NCI-H82 treated with DMSO at 0.1 percent for 48 hours (cell line): ENCODE measurements at regions not wholly inside any gene's neighbourhood (a gene's known extent, or its start where the extent isn't known, plus 50 kb on each side); places are given as distances from the start of the nearest gene placed in this dataset.

Source experiments
- DNase-seq: peaks from one replicate; lab custom pipeline; 2025; ENCODE audit not compliant: unreplicated experiment; lab: John Stamatoyannopoulos, UW

DNA sequence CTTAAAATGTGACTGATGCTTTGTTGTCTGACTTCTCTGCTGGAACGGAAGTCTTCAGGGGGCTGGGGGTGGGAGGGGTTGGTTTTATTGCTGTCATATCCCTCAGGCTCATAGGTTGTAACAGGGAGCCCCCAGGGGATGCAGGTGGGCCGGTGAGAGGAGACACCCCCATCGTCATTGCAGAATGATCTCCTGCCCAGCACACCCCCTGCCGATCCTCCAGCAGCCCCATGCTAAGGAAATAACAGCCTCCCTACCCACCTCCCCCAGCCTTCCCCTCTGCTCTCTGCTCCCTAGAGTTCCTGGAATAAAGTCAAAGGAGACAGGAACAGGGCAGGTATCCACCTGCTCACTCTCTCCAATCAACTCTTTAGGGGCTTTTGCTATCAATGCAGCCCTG, 270.1 kb upstream of the TNRC6C start:
- DNase-seq, result no peak

DNA sequence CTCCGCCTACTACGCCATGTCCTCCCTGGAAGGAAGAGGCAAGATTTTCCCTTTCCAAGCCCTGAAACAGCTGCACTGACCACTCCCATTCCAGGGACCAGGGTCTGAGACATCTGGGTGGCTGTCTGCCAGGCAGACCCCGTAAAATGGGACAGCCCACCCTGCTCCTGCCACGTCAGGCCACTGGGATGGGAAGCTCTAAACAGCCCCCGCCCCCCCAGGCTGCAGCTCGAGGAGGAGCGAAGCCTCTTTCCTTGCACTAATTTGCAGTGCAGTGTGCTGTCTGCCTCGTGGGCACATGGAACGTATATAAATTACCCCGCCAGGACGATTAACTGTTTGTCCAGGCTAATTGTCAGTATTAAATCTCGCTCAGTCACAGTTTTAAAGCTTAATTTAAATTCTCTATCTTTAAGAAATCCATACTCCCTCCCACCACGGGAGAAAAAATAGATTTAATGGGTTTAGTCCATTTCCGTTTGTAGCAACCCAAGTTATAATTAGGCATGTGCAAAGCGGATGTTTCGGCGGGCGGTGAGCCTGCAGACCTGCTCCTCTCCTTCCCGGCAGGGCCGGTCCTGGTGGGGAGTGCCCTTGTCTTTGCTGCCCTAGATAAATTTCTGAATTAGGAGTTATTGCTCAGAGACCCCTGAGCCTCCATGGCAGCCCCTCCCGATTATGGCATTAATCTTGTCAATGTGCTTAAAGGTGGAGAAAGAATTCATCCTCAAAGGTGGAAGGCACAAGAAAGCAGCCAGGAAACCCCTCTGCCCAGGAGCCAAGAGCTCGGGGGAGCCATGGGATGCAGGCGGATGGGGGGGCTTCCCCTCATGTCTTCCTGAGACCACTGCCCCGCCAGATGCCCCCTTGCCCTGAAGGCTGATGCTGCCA, 268.0 kb upstream of the TNRC6C start:
- DNase-seq, result no peak

DNA sequence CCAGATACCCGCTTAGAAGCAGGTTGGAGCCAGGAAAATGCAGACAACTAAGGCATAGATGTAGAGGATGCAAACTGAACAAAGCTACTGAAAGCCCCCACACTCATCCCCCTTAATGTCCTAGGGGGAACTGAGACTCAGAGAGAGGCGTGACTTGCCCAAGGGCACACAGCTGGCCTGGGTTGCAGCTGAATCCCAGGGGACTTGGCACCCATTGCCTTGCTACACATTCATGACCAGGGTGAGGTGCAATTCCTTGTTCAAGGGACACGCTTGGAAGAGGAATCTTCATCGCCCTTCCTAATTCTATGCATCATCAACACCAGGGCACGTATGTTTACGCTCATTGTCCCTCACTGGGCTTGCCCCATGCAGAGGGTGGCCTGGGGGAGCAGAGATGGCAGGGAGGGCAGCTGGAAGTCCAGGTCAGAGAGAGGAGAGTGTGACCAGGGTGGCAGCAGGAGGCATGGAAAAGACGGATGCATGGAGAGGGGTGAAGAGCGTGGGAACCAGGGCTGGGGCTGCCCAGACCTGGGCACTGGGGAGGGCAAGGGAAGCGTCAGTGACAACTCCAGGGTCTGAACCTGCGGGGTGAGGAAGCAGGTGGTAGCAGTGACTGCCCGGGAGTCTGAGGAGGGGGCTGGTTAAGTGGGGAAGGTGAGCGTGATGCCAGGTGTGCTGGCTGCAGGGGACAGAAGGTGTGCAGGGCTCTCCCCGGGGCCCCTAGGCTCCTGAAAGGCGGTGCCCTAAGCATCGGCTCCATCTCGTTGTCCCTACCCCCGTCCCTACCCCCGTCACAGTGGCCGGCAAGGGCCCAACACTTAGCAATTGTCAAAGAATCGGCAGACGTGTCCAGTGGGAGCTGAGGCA, 267.1 kb upstream of the TNRC6C start:
- DNase-seq, result no peak

DNA sequence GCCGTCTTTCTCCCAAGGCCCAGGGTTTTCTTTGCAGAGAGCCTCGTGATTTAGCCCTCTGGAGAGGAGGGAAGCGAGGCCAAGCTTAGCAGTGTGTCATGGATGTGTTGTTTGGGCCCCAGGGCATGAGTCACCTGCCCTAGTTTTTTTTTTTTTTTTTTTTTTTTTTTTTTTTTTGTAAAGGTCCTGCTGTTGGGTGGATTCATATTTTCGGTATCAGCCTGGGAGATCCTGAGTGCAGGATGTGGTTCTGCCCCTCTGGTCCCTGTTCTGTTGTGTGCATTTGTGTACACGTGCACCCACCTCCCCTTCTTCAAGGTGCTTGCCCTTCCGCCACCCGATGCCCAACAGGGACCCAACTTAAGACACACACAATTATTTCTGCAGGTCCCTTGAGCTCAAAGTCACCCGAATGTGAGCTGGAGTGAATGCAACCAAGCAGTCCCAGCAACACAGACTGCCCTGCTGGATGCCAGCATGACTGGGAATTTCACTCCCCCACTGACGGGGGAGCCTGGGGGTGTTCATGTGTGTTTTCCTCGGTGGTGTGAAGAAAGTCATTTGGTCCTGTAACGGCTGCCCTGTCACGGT, 265.8 kb upstream of the TNRC6C start:
- DNase-seq, result no peak

DNA sequence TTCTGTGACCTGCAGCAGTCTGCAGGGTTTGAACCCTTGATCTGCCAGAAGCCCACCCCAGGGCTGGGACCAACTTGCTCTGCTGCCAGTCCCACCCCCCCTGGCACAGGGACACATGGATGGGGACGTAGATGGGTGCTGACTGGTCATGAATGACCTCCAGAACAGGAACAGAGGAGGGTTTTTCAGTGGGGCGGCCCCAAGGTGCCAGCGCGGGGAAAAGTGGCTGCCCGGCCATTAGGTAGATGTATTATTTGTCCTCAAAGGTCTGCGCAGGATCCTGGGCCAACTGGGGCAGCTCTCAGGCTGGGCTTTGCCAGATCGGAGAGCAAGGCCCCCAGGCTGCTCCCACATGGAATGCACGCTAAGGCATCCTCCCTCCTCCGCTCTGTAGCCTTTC, 265.2 kb upstream of the TNRC6C start:
- DNase-seq, result no peak

DNA sequence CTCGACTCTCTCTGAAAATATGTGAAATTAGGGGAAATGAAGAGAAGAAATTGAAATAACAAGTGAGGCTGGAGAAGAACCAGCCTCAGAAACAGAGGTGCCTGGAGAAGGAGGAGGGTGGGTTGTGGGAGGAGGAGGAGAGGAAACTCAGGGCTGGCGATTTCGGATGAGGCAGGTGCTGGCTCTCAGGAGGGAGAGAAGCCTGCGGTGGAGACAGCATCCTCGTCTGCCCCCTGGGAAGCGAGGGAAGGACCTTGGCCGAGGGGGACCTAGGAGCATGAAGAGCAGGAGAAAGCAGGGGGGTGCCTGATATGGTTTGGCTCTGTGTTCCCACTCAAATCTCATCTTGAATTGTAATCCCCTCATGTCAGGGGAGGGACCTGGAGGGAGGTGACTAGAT, 264.7 kb upstream of the TNRC6C start:
- no peak for DNase-seq

DNA sequence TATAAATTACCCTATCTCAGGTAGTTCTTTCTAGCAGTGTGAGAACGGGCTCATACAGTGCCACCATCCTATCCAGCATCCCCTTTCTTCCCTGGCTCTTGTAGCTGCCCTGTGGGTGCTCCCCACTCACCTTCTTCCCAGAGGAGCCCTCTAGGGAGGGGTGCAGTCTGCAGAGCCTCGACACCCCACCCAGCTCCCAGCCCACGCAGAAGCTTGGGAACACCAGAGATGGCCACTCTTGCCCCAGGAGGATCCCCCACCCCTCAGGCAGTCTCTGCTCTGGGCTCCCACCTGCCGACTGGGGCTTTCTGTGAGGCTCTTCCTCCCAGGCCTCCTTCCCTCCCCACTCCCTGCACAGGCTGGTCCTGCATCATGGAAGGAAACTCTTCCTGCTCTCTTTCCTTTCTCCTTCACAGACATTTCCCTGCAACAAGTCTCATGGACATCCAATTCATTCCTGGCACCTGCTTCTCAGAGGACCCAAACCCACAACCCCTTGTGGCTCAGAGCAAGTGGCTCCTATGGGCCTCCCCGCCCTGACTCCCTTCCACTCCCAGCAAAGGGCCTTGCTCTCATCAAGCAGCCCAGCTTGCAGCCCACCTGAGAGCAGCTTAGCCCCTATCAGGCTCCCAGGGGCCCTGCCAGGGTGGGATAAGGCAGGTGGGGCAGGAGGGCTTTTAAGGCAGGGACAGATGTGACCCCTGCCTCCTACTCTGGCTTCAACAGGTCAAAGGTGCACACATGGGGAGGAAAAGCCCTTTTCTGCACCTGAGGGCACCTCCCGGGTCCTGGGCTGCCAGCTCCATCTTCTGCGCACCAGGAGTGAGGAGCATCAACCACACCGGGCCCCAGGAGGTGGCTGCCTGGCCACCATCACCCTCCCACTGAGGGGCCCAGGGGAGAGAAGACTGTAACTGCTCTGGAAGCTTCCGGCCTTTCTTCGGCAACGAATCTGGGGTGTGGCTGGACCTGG, 263.8 kb upstream of the TNRC6C start:
- no peak for DNase-seq

DNA sequence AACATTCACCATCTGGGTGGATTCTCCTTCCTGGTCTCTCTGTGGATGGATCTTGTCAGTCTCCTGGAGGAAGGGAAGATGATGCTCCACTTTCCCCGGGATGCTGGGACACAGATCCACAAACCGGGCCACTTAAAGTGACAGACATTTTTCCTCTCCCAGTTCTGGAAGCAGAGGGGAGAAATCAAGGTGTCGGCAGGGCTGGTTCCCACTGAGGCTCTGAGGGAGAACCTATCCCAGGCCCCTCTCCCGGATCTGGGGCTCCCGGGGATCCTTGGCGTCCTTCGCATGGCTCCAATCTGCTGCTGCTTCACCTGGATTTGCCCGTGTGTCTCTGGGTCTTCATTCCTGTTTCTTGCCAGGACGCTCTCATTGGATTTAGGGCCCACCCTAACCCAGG, 263.1 kb upstream of the TNRC6C start:
- DNase-seq, result no peak

DNA sequence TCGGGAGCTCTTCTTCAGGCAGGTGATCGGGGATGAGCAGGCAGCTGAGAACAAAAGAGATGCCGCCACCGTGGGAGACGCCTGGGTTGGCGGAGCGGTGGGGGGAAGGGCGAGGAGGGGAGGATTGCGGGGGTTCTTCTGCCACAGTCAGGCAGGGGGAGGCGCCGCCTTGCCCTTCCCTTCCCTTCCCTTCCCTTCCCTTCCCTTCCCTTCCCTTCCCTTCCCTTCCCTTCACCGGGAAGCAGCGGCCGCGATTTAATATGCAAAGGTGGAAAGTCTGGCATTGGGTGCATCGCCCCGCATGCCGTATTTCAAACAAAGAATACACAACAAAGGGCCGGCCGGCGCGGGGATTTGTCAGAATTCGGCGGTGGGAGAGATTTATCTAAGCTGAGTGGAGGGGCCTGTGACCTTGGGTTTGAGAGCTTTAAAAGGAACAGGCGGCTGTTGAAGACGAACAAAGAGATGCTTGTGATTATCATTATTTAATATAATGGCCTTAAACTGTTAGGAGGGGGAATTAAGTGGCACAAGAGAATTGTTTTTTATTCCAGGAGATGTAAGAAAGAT, 262.3 kb upstream of the TNRC6C start:
- DNase-seq, result no peak

DNA sequence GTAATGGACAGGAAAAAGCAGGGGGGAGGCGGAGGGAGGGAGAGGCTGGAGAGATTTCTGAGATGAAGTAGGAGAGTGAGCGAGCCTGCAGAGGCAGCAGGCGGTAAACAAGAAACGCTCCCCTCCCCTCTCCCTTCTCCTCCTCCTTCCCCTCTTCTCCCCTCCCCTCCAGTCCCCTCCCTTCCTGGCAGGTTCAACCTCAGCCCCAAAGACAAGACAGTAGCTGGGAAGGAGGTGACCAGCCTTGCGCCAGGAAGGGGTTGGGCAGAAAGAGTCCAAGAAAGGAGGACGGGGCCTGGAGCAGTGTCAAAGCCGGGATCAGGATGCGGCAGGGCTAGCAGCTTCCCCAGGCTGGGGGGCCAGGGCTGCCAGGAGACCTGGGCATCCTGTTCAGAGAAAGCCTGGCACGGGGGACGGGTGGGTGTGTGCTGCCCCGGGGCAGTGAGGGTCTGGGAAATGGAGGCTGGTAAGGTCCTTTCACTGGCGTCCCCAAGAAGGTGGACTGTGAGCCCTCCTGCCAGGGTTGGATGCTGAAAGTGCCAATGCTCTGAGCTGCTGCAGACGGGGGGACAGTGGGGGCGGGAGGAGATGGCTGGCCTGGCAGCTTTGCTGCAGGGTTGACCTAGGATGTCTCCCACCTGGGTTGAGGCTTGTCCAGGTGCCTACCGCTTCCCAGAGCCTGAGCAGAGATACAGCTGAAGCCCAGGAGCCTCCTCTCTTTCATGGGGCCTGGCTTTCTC, 261.6 kb upstream of the TNRC6C start:
- DNase-seq, result no peak

DNA sequence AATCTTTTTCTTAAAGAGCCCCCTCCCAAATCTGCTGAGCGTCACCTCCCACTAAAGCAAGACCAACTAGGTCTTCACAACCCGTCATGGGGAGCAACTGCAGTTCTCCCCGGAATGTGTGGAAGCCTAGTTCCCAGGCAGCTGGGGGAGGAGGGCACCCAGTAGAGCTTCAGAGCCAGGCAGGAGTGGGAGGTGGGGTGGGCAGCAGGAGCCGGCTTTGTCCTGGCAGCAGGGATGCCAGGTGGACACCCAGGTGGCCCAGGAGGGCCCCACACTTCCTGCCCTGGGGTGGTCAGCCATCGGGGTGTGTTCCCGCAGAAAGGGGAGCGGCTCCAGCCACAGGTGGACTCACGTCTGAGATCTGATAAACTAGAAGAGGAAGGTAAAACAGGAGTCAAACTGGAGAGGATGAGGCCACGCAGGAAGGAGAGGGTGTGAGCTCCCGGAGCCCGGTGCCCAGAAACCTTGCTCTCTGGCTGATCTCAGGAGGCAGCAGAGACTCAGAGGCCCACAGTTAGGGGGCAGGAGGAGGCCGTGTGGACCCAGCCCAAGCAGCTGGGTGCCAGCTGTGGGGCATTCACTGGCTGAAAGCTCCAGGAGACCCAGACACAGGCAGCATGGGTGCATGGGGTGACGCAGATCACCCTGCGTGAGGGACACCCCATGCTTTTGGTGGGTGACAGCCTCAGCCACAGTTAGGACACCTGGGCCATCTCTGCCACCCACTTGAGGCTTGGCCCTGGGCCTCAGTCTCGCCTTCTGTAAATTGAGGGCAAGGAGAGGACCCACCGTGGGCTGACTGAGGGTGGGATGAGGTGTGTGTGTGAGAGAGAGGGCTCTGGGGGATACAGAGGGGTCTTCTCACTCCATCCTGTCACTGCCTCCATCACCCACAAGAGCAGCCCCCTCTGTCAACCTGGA, 260.8 kb upstream of the TNRC6C start:
- no peak for DNase-seq

DNA sequence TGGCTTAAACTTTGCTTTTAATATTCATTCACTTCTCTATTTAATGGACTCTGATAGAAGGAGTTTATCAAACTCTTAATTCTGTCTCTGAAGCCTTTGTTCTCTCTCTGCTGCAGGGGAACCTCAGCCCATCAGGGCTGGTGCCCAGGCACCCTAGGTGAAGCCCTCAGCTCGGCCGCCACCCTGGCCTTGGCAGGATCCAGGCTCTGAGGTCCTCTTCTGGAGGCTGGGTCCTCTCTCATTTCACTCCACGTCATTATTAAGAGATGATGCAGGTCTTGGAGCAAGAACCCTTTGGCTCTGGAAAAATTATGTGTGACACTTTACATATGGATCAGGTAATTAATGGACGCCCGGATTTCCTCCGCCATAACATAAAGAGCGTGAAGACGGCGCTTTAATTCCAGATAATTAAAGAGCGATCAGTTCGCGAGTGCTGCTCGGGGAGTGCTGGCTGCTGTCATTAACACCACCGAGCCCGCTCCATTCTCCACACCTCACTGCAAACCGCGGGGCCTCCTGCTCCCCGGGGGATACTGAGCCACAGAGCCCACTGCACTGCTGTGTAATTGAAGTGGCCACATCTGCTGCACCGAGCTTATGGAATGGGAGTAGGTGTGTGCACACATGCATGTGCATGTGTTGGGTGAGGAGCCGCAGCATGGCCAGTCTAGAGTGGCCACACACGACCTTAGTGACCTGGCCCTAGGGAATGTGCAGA, 259.4 kb upstream of the TNRC6C start:
- DNase-seq, result no peak

DNA sequence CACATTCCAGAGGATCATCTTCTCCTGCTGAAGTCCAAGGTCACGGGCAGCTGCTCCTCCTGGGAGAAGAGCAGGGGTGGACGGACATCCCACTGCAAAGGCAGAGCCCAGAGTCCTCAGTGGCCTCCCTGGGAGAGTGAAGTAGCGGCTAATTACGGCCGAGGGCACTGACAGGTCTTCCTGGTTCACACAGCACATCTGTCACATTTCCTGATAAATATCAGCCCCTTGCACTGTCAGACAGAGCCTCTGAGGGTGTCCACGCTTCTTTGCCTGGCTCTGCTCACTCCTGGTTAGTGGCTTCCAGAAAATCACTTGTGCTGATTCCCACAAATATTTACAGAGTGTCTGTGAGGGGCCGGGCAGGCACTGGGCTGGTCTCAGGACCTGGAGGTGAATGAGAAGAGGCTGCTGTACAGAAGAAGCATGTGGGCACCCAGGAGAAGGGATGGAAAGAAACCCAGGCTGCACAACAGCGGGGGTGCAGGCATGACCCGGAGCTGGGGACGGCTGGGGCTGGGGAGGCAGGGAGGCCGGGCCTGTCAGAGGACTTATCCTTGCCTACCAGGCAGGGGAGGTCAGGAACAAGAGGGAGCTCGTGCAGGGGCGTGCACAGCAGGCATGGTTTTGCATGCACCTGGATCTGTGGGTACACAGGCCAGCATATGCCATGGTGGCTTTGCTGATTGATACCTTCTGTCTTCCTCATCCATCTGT, 258.2 kb upstream of the TNRC6C start:
- no peak for DNase-seq

DNA sequence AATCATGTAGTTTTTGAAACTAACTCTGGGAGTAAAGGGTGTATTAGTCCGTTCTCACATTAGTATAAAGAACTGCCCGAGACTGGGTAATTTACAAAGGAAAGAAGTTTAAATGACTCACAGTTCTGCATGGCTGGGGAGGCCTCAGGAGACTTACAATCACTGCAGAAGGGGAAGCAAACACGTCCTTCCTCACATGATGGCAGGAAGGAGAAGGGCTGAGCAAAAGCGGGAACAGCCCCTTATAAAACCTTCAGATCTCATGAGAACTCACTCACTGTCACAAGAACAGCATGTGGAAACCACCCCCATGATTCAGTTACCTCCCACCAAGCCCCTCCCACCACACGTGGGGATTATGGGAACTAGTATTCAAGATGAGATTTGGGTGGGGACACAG, 256.5 kb upstream of the TNRC6C start:
- DNase-seq, result no peak

DNA sequence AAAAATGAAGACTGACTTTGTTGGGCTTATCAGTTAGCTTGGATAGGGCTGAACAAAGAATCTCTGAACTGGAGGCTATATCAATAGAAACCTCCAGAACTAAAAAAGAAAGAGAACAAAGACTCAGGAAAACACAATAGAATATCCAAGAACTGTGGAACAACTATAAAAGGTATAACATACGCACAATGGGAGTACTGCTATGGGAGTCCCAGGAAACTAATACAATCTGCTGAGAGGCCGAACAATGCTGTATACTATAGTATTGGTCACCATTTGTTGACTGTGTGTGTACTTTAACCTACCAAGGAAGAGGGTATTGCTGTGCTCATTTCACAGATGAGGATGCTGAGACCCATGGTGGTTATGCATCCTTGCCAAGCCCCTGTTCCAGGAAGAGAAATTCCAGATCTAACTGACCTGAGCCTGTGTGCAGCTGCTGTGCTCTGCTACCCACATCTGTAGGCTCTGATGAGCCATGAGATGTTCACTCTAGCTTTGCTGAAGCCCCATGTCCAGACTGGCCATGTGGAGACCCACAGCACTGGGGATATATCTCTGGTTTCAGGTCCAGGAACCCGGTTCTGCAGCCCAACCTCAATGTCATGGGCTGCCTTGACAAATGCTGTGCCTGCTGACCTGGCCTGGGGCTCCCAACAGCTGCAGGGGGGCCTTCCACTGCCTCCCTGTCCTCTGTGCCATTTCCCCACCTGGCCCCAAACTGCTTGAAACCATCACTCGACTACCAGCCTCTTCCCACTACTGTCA, 254.3 kb upstream of the TNRC6C start:
- no peak for DNase-seq

DNA sequence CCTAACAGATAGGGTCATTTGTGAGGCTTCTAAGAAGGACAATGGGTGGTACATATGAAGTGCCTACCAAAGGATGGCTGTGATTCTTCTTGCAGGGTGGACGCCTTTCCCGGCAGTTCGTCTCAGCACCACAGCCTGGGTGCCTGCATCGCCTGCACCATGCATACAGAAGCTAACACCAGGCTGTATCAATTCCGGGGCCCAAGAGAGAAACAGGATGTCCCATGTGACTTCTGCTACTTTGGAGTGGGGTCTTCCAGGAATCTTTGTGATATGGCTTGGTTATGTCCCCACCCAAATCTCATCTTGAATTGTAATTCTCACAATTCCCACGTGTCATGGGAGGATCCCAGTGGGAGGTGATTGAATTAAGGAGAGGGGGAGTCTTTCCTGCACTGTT, 251.6 kb upstream of the TNRC6C start:
- DNase-seq, result no peak

DNA sequence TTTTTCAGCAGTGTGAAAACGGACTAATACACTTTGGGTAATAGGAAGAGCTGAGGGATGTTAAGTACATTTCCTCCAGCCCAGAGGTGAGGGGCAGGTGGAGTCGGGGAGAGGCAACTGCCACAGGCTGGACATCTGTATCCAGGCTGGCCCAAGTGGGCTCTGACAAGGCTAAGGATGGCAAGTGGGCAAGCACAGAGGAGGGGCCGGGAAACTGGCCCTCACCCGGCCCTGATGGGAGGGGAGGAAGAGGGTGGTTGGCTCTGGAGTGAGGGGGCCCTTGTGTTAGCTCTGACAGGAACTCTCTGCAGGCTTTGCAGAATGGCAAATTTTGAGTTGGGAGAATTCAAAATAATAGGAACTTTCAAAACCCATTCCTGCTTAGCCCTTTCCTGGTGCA, 251.0 kb upstream of the TNRC6C start:
- no peak for DNase-seq
